SK-N-SH treated with all-trans-retinoic acid at 6 μM for 48 hours (cell line): ENCODE measurements at regions not wholly inside any gene's neighbourhood (a gene's known extent, or its start where the extent isn't known, plus 50 kb on each side); places are given as distances from the start of the nearest gene placed in this dataset.

ENCODE experiments used
- ARNTL ChIP-seq: fragments of 450-650 bp; formaldehyde crosslinking; IDR thresholded peaks from 2 replicates; pipeline ENCODE4 v1.5.0; 2020; ENCODE audit warnings: low read depth, mild to moderate bottlenecking, moderate library complexity, borderline replicate concordance
- GLIS3 ChIP-seq: fragments of 250-450 bp; sonication (Bioruptor Pico); IDR thresholded peaks from 2 replicates; pipeline ENCODE4 v1.5.0; 2020; ENCODE audit warnings: mild to moderate bottlenecking, moderate library complexity
- SNAI2 ChIP-seq: fragments of 250-450 bp; sonication (Bioruptor Pico); IDR thresholded peaks from 2 replicates; pipeline ENCODE4 v1.5.0; 2020; ENCODE audit warnings: mild to moderate bottlenecking, moderate library complexity
- TCF4 ChIP-seq: fragments of 250-450 bp; sonication (Bioruptor Pico); IDR thresholded peaks from 2 replicates; pipeline ENCODE4 v1.8.0; 2021; ENCODE audit warnings: mild to moderate bottlenecking, moderate library complexity, borderline replicate concordance
- TOX ChIP-seq: fragments of 250-450 bp; sonication (Bioruptor Pico); IDR thresholded peaks from 2 replicates; pipeline ENCODE4 v1.8.0; 2021; ENCODE audit warnings: mild to moderate bottlenecking, moderate library complexity, borderline replicate concordance
- ZFP30 ChIP-seq: fragments of 450-650 bp; formaldehyde crosslinking; IDR thresholded peaks from 2 replicates; pipeline ENCODE4 v1.5.0; 2022; ENCODE audit warnings: mild to moderate bottlenecking, moderate library complexity
- TF ChIP-seq, protein P1 (sequence below): fragments of 250-450 bp; sonication (Bioruptor Pico); IDR thresholded peaks from 2 replicates; pipeline ENCODE4 v1.5.1; 2020; ENCODE audit warnings: low read depth, mild to moderate bottlenecking, moderate library complexity
- TF ChIP-seq, protein P2 (sequence below): fragments of 250-450 bp; sonication (Bioruptor Pico); IDR thresholded peaks from 2 replicates; pipeline ENCODE4 v1.5.1; 2021; ENCODE audit warnings: mild to moderate bottlenecking, moderate library complexity
- TF ChIP-seq, protein P3 (sequence below): fragments of 250-450 bp; sonication (Bioruptor Pico); IDR thresholded peaks from 2 replicates; pipeline ENCODE4 v1.8.0; 2020; ENCODE audit warnings: mild to moderate bottlenecking, moderate library complexity, borderline replicate concordance
- TF ChIP-seq, protein P4 (sequence below): fragments of 250-450 bp; sonication (Bioruptor Pico); IDR thresholded peaks from 2 replicates; pipeline ENCODE4 v1.5.0; 2020; ENCODE audit warnings: mild to moderate bottlenecking, moderate library complexity

DNA sequence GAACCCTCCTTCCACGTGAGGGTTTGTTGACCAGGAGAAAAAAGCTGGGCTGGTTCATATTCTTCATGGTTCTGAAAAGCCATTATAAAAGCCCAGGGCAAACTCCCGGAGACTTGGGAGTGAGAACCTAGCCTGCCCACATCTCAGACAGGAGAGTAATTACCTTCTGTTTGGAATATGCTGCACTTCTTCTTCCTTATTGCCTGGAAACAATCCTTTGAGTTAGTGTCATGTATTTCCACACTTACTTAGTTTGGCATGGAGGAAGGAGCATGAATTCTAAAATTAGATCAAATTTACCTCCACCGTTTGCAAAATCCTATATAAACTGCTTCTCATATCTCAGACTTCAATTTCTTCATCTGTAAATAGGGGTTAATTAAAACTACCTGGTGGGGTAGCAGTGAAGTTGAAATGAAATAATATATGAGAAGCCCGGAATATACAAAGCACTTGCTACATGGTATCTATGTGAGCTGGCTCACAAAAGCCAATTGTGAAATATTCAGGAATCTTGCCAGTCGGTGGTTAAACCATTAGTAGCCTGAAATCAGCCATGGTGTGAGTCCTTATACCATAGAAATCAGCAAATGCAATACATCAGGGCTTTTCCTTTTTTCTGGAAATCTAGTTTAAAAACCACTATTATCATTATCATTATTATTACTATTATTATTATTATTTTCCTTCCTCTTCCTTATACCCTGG, 140.0 kb upstream of the RAD23B start:
- TF ChIP-seq GLIS3 (no peak), ARNTL (no peak), TCF4 (no peak), TOX (CRISPR knock-in tag) (no peak), ZFP30 (CRISPR knock-in tag) (no peak), SNAI2 (CRISPR knock-in tag) (no peak)
- TF ChIP-seq, protein P1, sequence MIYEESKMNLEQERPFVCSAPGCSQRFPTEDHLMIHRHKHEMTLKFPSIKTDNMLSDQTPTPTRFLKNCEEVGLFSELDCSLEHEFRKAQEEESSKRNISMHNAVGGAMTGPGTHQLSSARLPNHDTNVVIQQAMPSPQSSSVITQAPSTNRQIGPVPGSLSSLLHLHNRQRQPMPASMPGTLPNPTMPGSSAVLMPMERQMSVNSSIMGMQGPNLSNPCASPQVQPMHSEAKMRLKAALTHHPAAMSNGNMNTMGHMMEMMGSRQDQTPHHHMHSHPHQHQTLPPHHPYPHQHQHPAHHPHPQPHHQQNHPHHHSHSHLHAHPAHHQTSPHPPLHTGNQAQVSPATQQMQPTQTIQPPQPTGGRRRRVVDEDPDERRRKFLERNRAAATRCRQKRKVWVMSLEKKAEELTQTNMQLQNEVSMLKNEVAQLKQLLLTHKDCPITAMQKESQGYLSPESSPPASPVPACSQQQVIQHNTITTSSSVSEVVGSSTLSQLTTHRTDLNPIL (CRISPR knock-in tag), result no peak
- TF ChIP-seq, protein P2, sequence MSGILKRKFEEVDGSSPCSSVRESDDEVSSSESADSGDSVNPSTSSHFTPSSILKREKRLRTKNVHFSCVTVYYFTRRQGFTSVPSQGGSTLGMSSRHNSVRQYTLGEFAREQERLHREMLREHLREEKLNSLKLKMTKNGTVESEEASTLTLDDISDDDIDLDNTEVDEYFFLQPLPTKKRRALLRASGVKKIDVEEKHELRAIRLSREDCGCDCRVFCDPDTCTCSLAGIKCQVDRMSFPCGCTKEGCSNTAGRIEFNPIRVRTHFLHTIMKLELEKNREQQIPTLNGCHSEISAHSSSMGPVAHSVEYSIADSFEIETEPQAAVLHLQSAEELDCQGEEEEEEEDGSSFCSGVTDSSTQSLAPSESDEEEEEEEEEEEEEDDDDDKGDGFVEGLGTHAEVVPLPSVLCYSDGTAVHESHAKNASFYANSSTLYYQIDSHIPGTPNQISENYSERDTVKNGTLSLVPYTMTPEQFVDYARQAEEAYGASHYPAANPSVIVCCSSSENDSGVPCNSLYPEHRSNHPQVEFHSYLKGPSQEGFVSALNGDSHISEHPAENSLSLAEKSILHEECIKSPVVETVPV (CRISPR knock-in tag), result no peak
- TF ChIP-seq, protein P3, sequence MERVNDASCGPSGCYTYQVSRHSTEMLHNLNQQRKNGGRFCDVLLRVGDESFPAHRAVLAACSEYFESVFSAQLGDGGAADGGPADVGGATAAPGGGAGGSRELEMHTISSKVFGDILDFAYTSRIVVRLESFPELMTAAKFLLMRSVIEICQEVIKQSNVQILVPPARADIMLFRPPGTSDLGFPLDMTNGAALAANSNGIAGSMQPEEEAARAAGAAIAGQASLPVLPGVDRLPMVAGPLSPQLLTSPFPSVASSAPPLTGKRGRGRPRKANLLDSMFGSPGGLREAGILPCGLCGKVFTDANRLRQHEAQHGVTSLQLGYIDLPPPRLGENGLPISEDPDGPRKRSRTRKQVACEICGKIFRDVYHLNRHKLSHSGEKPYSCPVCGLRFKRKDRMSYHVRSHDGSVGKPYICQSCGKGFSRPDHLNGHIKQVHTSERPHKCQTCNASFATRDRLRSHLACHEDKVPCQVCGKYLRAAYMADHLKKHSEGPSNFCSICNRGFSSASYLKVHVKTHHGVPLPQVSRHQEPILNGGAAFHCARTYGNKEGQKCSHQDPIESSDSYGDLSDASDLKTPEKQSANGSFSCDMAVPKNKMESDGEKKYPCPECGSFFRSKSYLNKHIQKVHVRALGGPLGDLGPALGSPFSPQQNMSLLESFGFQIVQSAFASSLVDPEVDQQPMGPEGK (CRISPR knock-in tag), result no peak
- TF ChIP-seq, protein P4, sequence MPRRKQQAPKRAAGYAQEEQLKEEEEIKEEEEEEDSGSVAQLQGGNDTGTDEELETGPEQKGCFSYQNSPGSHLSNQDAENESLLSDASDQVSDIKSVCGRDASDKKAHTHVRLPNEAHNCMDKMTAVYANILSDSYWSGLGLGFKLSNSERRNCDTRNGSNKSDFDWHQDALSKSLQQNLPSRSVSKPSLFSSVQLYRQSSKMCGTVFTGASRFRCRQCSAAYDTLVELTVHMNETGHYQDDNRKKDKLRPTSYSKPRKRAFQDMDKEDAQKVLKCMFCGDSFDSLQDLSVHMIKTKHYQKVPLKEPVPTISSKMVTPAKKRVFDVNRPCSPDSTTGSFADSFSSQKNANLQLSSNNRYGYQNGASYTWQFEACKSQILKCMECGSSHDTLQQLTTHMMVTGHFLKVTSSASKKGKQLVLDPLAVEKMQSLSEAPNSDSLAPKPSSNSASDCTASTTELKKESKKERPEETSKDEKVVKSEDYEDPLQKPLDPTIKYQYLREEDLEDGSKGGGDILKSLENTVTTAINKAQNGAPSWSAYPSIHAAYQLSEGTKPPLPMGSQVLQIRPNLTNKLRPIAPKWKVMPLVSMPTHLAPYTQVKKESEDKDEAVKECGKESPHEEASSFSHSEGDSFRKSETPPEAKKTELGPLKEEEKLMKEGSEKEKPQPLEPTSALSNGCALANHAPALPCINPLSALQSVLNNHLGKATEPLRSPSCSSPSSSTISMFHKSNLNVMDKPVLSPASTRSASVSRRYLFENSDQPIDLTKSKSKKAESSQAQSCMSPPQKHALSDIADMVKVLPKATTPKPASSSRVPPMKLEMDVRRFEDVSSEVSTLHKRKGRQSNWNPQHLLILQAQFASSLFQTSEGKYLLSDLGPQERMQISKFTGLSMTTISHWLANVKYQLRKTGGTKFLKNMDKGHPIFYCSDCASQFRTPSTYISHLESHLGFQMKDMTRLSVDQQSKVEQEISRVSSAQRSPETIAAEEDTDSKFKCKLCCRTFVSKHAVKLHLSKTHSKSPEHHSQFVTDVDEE (CRISPR knock-in tag), result no peak
